Karpas-422 (cell line): ENCODE measurements at regions not wholly inside any gene's neighbourhood (a gene's known extent, or its start where the extent isn't known, plus 50 kb on each side); places are given as distances from the start of the nearest gene placed in this dataset.

Source experiments
- DNase-seq: peaks from one replicate; pipeline ENCODE4 v3.0.0-alpha.2; 2015
- H2AFZ ChIP-seq: fragments of 200-600 bp; sonication (generic); 2 replicates; pipeline ENCODE4 v1.6.1; 2014; ENCODE audit warnings: antibody characterized with exemption, low read length, mixed read lengths
- H3K27ac ChIP-seq: fragments of 200-600 bp; sonication (generic); 2 replicates; pipeline ENCODE4 v1.5.1; 2014; ENCODE audit warnings: mild to moderate bottlenecking, low read length, moderate library complexity
- H3K27me3 ChIP-seq: fragments of 200-600 bp; sonication (generic); 2 replicates; pipeline ENCODE4 v1.6.1; 2014; ENCODE audit warnings: low read length, mixed read lengths
- H3K36me3 ChIP-seq: fragments of 200-600 bp; sonication (generic); 2 replicates; pipeline ENCODE4 v1.6.1; 2014; ENCODE audit warnings: low read length, mixed read lengths; ENCODE audit not compliant: insufficient read depth
- H3K4me1 ChIP-seq: fragments of 200-600 bp; sonication (generic); 2 replicates; pipeline ENCODE4 v1.6.1; 2014; ENCODE audit warnings: mild to moderate bottlenecking, low read length, mixed read lengths
- H3K4me2 ChIP-seq: fragments of 200-600 bp; sonication (generic); 2 replicates; pipeline ENCODE4 v1.6.1; 2014; ENCODE audit warnings: low read length, low read depth, mild to moderate bottlenecking; ENCODE audit not compliant: poor library complexity, severe bottlenecking
- H3K4me3 ChIP-seq: fragments of 200-600 bp; sonication (generic); 2 replicates; pipeline ENCODE4 v1.5.1; 2014; ENCODE audit warnings: mild to moderate bottlenecking, antibody characterized with exemption, low read length, mixed read lengths
- H3K79me2 ChIP-seq: fragments of 200-600 bp; sonication (generic); 2 replicates; pipeline ENCODE4 v1.6.1; 2014; ENCODE audit warnings: mild to moderate bottlenecking, low read length, mixed read lengths
- H3K9ac ChIP-seq: fragments of 200-600 bp; sonication (generic); 2 replicates; pipeline ENCODE4 v1.6.0; 2014; ENCODE audit warnings: low read length
- H3K9me2 ChIP-seq: fragments of 200-600 bp; sonication (generic), shearing (Covaris generic); replicated peaks from 2 replicates; pipeline ENCODE4 v1.6.0; 2014; ENCODE audit warnings: mild to moderate bottlenecking, low read length, moderate library complexity; ENCODE audit not compliant: insufficient read depth
- H3K9me3 ChIP-seq: fragments of 300-700, 200-600 bp; sonication (generic); 2 replicates; pipeline ENCODE4 v1.6.1; 2014; ENCODE audit warnings: low read length, mixed read lengths
- H4K20me1 ChIP-seq: fragments of 200-600 bp; sonication (generic); 2 replicates; pipeline ENCODE4 v1.6.1; 2014; ENCODE audit warnings: mild to moderate bottlenecking, antibody characterized with exemption, low read length, low read depth; ENCODE audit not compliant: insufficient read depth

GRCh38 chr2:126448611-126449010 lies 207.3 kb upstream of the GYPC start:
- Histone ChIP-seq H3K4me2 (peak overlapping the region; percentile 51), H3K4me3 (peak overlapping the region; percentile 43; the same call in 1 of the 2 replicates), H3K9me2 (no peaks in the 10 kb centered on the region), H3K9ac (no peak overlapping the region), H4K20me1 (no peaks in the 10 kb centered on the region), H3K9me3 (no peaks in the 10 kb centered on the region), H3K27me3 (no peaks in the 10 kb centered on the region), H3K79me2 (no peaks in the 10 kb centered on the region), H3K4me1 (no peaks in the 10 kb centered on the region; the same call in 1 of the 2 replicates), H3K36me3 (no peaks in the 10 kb centered on the region), H3K27ac (no peak overlapping the region), H2AFZ (peak overlapping the region; percentile 60; the same call in 1 of the 2 replicates)
- DNase-seq = no peak

GRCh38 chr2:126449677-126450076 lies 206.3 kb upstream of the GYPC start:
- Histone ChIP-seq H3K9ac (no peak overlapping the region), H3K4me1 (no peaks in the 10 kb centered on the region; the same call in 1 of the 2 replicates), H3K79me2 (no peaks in the 10 kb centered on the region), H3K4me2 (no peak overlapping the region), H3K9me2 (no peaks in the 10 kb centered on the region), H3K36me3 (no peaks in the 10 kb centered on the region), H3K9me3 (no peaks in the 10 kb centered on the region), H3K27me3 (no peaks in the 10 kb centered on the region), H3K4me3 (no peak overlapping the region), H2AFZ (no peak overlapping the region), H3K27ac (no peak overlapping the region), H4K20me1 (no peaks in the 10 kb centered on the region)
- no peak for DNase-seq

- no peak for DNase-seq
- Histone ChIP-seq H3K79me2 (no peaks in the 10 kb centered on the region), H4K20me1 (no peaks in the 10 kb centered on the region), H2AFZ (no peak overlapping the region), H3K4me1 (no peaks in the 10 kb centered on the region), H3K9ac (no peak overlapping the region), H3K36me3 (no peaks in the 10 kb centered on the region), H3K9me2 (no peaks in the 10 kb centered on the region), H3K27ac (no peak overlapping the region), H3K27me3 (no peaks in the 10 kb centered on the region), H3K9me3 (no peaks in the 10 kb centered on the region), H3K4me3 (no peak overlapping the region), H3K4me2 (no peak overlapping the region)
Observed at GRCh38 chr2:126463892-126464674, 191.9 kb upstream of the GYPC start.

- Histone ChIP-seq H3K79me2 (no peaks in the 10 kb centered on the region), H3K27ac (no peak overlapping the region), H3K9me3 (no peaks in the 10 kb centered on the region), H3K9me2 (no peaks in the 10 kb centered on the region), H4K20me1 (no peaks in the 10 kb centered on the region), H3K9ac (no peak overlapping the region), H3K4me2 (no peak overlapping the region), H3K4me1 (no peaks in the 10 kb centered on the region), H2AFZ (no peak overlapping the region), H3K4me3 (no peak overlapping the region), H3K36me3 (no peaks in the 10 kb centered on the region), H3K27me3 (no peaks in the 10 kb centered on the region)
- no peak for DNase-seq
Observed at GRCh38 chr2:126467367-126468054, 188.4 kb upstream of the GYPC start.

- H3K4me2 ChIP-seq = no peak overlapping the region
- no peaks in the 10 kb centered on the region for H3K9me2 ChIP-seq
- no peaks in the 10 kb centered on the region for H3K36me3 ChIP-seq
- no peaks in the 10 kb centered on the region for H4K20me1 ChIP-seq
- H3K27me3 ChIP-seq = no peaks in the 10 kb centered on the region
- H2AFZ ChIP-seq = no peak overlapping the region
- no peak overlapping the region for H3K9ac ChIP-seq
- H3K4me1 ChIP-seq = peaks cover 4% of the 10 kb centered on the region
- H3K27ac ChIP-seq = no peak overlapping the region
- no peaks in the 10 kb centered on the region for H3K9me3 ChIP-seq
- H3K4me3 ChIP-seq = no peak overlapping the region
- no peak for DNase-seq
- no peaks in the 10 kb centered on the region for H3K79me2 ChIP-seq
Observed at GRCh38 chr2:126475031-126475430, 180.9 kb upstream of the GYPC start.

- no peak for DNase-seq
- H3K27me3 ChIP-seq = no peaks in the 10 kb centered on the region
Observed at GRCh38 chr2:126476691-126477090, 179.3 kb upstream of the GYPC start.

DNA sequence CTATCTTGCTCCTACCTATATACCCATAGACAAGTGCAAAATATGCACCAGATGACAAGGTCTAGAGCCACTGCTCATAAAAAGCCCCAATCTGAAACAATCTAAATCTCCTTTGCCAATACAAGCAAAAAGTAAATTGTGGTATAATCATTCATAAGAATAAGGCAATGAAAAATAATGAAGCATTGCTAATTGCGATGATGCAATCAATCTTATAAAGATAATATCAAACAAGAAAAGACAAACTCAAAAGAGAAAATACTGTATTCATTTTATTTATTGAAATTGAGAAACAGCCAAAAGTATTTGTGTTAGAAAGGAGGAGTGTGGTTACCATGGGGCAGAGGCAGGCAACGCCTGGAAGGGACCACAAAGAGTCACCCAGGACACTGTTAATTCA lies 175.9 kb upstream of the GYPC start:
- no peaks in the 10 kb centered on the region for H3K27me3 ChIP-seq
- no peak overlapping the region for H3K27ac ChIP-seq
- no peak overlapping the region for H2AFZ ChIP-seq
- no peaks in the 10 kb centered on the region for H4K20me1 ChIP-seq
- no peak overlapping the region for H3K4me2 ChIP-seq
- H3K4me3 ChIP-seq = no peak overlapping the region
- no peaks in the 10 kb centered on the region for H3K36me3 ChIP-seq
- no peak overlapping the region for H3K9ac ChIP-seq
- H3K79me2 ChIP-seq = no peaks in the 10 kb centered on the region
- H3K4me1 ChIP-seq = peaks cover 4% of the 10 kb centered on the region
- DNase-seq = no peak
- H3K9me3 ChIP-seq = no peaks in the 10 kb centered on the region
- no peaks in the 10 kb centered on the region for H3K9me2 ChIP-seq

More at GRCh38 chr2:126476691-126477090, 179.3 kb upstream of the GYPC start:
- Histone ChIP-seq H3K9ac (no peak overlapping the region), H3K79me2 (no peaks in the 10 kb centered on the region), H3K4me3 (no peak overlapping the region), H4K20me1 (no peaks in the 10 kb centered on the region), H3K4me1 (peaks cover 4% of the 10 kb centered on the region), H2AFZ (no peak overlapping the region), H3K4me2 (no peak overlapping the region), H3K36me3 (no peaks in the 10 kb centered on the region), H3K27ac (no peak overlapping the region), H3K9me3 (no peaks in the 10 kb centered on the region), H3K9me2 (no peaks in the 10 kb centered on the region)

GRCh38 chr2:126482582-126483464 lies 173.1 kb upstream of the GYPC start:
- peak; percentile 73 for DNase-seq
- H3K4me3 ChIP-seq = no peak overlapping the region

More at GRCh38 chr2:126482582-126483464, 173.1 kb upstream of the GYPC start:
- H3K9me3 ChIP-seq = no peaks in the 10 kb centered on the region
- no peaks in the 10 kb centered on the region for H4K20me1 ChIP-seq
- H3K4me2 ChIP-seq = no peak overlapping the region
- H3K4me1 ChIP-seq = no peaks in the 10 kb centered on the region
- no peaks in the 10 kb centered on the region for H3K79me2 ChIP-seq
- no peak overlapping the region for H3K27ac ChIP-seq
- H2AFZ ChIP-seq = no peak overlapping the region
- no peaks in the 10 kb centered on the region for H3K36me3 ChIP-seq
- H3K9ac ChIP-seq = no peak overlapping the region
- no peaks in the 10 kb centered on the region for H3K27me3 ChIP-seq
- H3K9me2 ChIP-seq = no peaks in the 10 kb centered on the region
